K562 (cell line): ENCODE measurements at regions not wholly inside any gene's neighbourhood (a gene's known extent, or its start where the extent isn't known, plus 50 kb on each side); places are given as distances from the start of the nearest gene placed in this dataset.

Source experiments
- ATAC-seq: fragments of 200-7000 bp; cut with Tn5 transposase; 3 replicates; pipeline ENCODE4 v1.9.1; 2020; ENCODE audit warnings: moderate library complexity
- BruUV-seq: library from RNA; stranded (reverse); fragments of 400-500 nt; replicated peaks from 2 replicates; lab custom pipeline; 2021; lab: Mats Ljungman, UMichigan
- CTCF ChIA-PET: fragments of 300-600 bp; formaldehyde crosslinking; extraction: SDS; loops from one replicate; lab custom pipeline; 2021; ENCODE audit warnings: low intra/inter-chr PET ratio; lab: Yijun Ruan, JAX
- POLR2A ChIA-PET: fragments of 300-600, 350-650 bp; sonication (Branson Sonifier 250); formaldehyde crosslinking; extraction: SDS; loops from one replicate; lab custom pipeline; 2021; ENCODE audit warnings: antibody characterized with exemption, inconsistent platforms; lab: Yijun Ruan, JAX
- DNase-seq, 4 experiments: peaks; one replicate each; pipeline versions ENCODE4 v3.0.0 to v3.0.0-alpha.2; 2011 to 2018; ENCODE audit warnings: low spot score in 3 of 4, mixed read lengths in 3 of 4; ENCODE audit errors: extremely low read depth in 1 of 4
- FAIRE-seq: peaks from 2 replicates; lab custom pipeline; 2011; peaks lifted over from hg19 to GRCh38; lab: Jason Lieb, UNC
- H2AFZ ChIP-seq: 2 replicates; pipeline ENCODE4 v1.6.0; 2011; ENCODE audit warnings: low read depth, low read length, control low read depth, inconsistent platforms
- H3K27ac ChIP-seq: fragments of 200-600 bp; 3 replicates; pipeline ENCODE4 v1.8.0; 2011; ENCODE audit warnings: low read depth, mild to moderate bottlenecking, control low read depth, inconsistent platforms, low read length, moderate library complexity, mixed read lengths; ENCODE audit errors: extremely low read depth
- H3K27me3 ChIP-seq, 2 experiments: fragments of 300-600 bp in 1 of 2; 2 replicates in 1 of 2; 3 replicates in 1 of 2; pipeline versions ENCODE4 v1.6.0 to v1.8.0; 2011; ENCODE audit warnings: inconsistent platforms in 2 of 2, low read length in 2 of 2, mild to moderate bottlenecking in 1 of 2, mixed read lengths in 1 of 2, moderate library complexity in 1 of 2; ENCODE audit not compliant: control insufficient read depth in 2 of 2, insufficient read depth in 2 of 2
- H3K36me3 ChIP-seq: fragments of 300-600 bp; 3 replicates; pipeline ENCODE4 v1.8.0; 2011; ENCODE audit warnings: mild to moderate bottlenecking, low read length, inconsistent platforms; ENCODE audit not compliant: control insufficient read depth, insufficient read depth
- H3K4me1 ChIP-seq, 2 experiments: fragments of 200-600 bp in 1 of 2; replicated peaks in 1 of 2; 2 replicates in 1 of 2; 3 replicates in 1 of 2; pipeline versions ENCODE4 v1.5.1 to v1.8.0; 2011; ENCODE audit warnings: inconsistent platforms in 2 of 2, low read length in 2 of 2, mild to moderate bottlenecking in 1 of 2, mixed read lengths in 1 of 2, moderate library complexity in 1 of 2; ENCODE audit not compliant: control insufficient read depth in 2 of 2, insufficient read depth in 2 of 2
- H3K4me2 ChIP-seq: 2 replicates; pipeline ENCODE4 v1.6.1; 2011; ENCODE audit warnings: low read length, control low read depth, inconsistent platforms, mixed read lengths; ENCODE audit not compliant: insufficient read depth
- H3K4me3 ChIP-seq: fragments of 200-600 bp; sonication (generic), shearing (Covaris generic); 2 replicates; pipeline ENCODE4 v1.5.1; 2016; ENCODE audit warnings: control low read depth, inconsistent platforms
- H3K79me2 ChIP-seq: fragments of 200-600 bp; 3 replicates; pipeline ENCODE4 v1.8.0; 2011; ENCODE audit warnings: low read length, inconsistent platforms; ENCODE audit not compliant: control insufficient read depth, insufficient read depth
- H3K9ac ChIP-seq, 2 experiments: 2 replicates each; pipeline versions ENCODE4 v1.6.0 to v1.6.1; 2011; ENCODE audit warnings: low read depth in 2 of 2, low read length in 2 of 2, control low read depth in 1 of 2, inconsistent platforms in 1 of 2, mild to moderate bottlenecking in 1 of 2, mixed read lengths in 1 of 2; ENCODE audit not compliant: insufficient read depth in 1 of 2
- H3K9me1 ChIP-seq: one replicate; pipeline ENCODE4 v1.6.0; 2011; ENCODE audit warnings: inconsistent platforms, mild to moderate bottlenecking, low read length, moderate library complexity; ENCODE audit not compliant: control insufficient read depth, insufficient read depth
- H3K9me3 ChIP-seq: replicated peaks from 2 replicates; pipeline ENCODE4 v1.5.1; 2011; ENCODE audit warnings: low read depth, low read length, inconsistent platforms; ENCODE audit not compliant: control insufficient read depth, insufficient read depth
- H4K20me1 ChIP-seq: replicated peaks from 2 replicates; pipeline ENCODE4 v1.6.1; 2011; ENCODE audit warnings: low read length, inconsistent platforms, mixed read lengths; ENCODE audit not compliant: control insufficient read depth, insufficient read depth
- ARHGAP35 ChIP-seq: fragments of 450-650 bp; IDR thresholded peaks from 2 replicates; pipeline ENCODE4 v1.6.1; 2018; ENCODE audit not compliant: partially characterized antibody
- HDAC8 ChIP-seq: fragments of 450-650 bp; IDR thresholded peaks from 2 replicates; pipeline ENCODE4 v1.6.1; 2016; ENCODE audit warnings: mild to moderate bottlenecking, missing genetic modification characterization, moderate library complexity, missing compliant biosample characterization
- RBBP5 ChIP-seq: fragments of 200-600 bp; sonication (generic); IDR thresholded peaks from 2 replicates; pipeline ENCODE4 v1.6.1; 2012; ENCODE audit warnings: borderline replicate concordance, mild to moderate bottlenecking, low read length, control low read depth, inconsistent platforms; ENCODE audit not compliant: insufficient read depth, poor library complexity, severe bottlenecking
- RBM25 ChIP-seq: fragments of 200-400 bp; formaldehyde crosslinking; IDR thresholded peaks from 2 replicates; pipeline ENCODE4 v1.6.1; 2018; ENCODE audit warnings: low read length, low read depth, moderate library complexity; ENCODE audit not compliant: severe bottlenecking
- SAP30 ChIP-seq: fragments of 200-600 bp; sonication (generic); IDR thresholded peaks from 2 replicates; pipeline ENCODE4 v1.6.1; 2012; ENCODE audit warnings: borderline replicate concordance, low read depth, mild to moderate bottlenecking, moderate library complexity, low read length, control low read depth, inconsistent platforms; ENCODE audit not compliant: insufficient read depth, poor library complexity, severe bottlenecking
- SMAD4 ChIP-seq: fragments of 250-450 bp; sonication (Bioruptor Pico); conservative IDR thresholded peaks from 2 replicates; pipeline ENCODE4 v1.8.0; 2021; ENCODE audit warnings: inconsistent platforms, mild to moderate bottlenecking, moderate library complexity
- TAF7 ChIP-seq: fragments of 450-650 bp; IDR thresholded peaks from 2 replicates; pipeline ENCODE4 v1.6.1; 2016; ENCODE audit warnings: missing genetic modification characterization, missing compliant biosample characterization
- ZNF143 ChIP-seq: sonication (generic); formaldehyde crosslinking; IDR thresholded peaks from 2 replicates; pipeline ENCODE4 v1.9.0; 2022; ENCODE audit warnings: mild to moderate bottlenecking, missing genetic modification reagents
- ZNF717 ChIP-seq: fragments of 250-450 bp; sonication (Bioruptor Pico); IDR thresholded peaks from 2 replicates; pipeline ENCODE4 v1.5.0; 2021
- in situ Hi-C: fragments of 300-500 bp; cut with MboI; formaldehyde crosslinking; loops from 4 replicates; pipeline ENCODE4 v1.15.0; 2018; ENCODE audit warnings: inconsistent platforms, mixed read lengths
- intact Hi-C: fragments of 100-400 bp; cut with micrococcal nuclease; formaldehyde crosslinking; loops from 2 replicates; pipeline ENCODE4 v1.14.2; 2022
- TF ChIP-seq, protein P1 (sequence below): IDR thresholded peaks from 2 replicates; pipeline ENCODE4 v1.6.1; 2014; ENCODE audit warnings: antibody characterized with exemption
- TF ChIP-seq, protein P2 (sequence below): fragments of 250-450 bp; sonication (Bioruptor Pico); IDR thresholded peaks from 2 replicates; pipeline ENCODE4 v1.8.0; 2021; ENCODE audit warnings: borderline replicate concordance, mild to moderate bottlenecking, moderate library complexity; ENCODE audit not compliant: poor library complexity, severe bottlenecking
- TF ChIP-seq, protein P3 (sequence below), 2 experiments: fragments of 200-800 bp in 1 of 2; sonication (Bioruptor generic) in 1 of 2; sonication (generic) in 1 of 2; formaldehyde crosslinking in 1 of 2; IDR thresholded peaks in 1 of 2; conservative IDR thresholded peaks in 1 of 2; 2 replicates each; pipeline versions ENCODE4 v1.5.0 to v1.6.1; 2016 to 2020; ENCODE audit warnings: missing compliant biosample characterization in 1 of 2, missing genetic modification characterization in 1 of 2, missing genetic modification reagents in 1 of 2
- TF ChIP-seq, protein P4 (sequence below): fragments of 250-450 bp; sonication (Bioruptor Pico); IDR thresholded peaks from 2 replicates; pipeline ENCODE4 v1.8.0; 2022; ENCODE audit warnings: inconsistent platforms, mild to moderate bottlenecking, moderate library complexity, borderline replicate concordance

DNA sequence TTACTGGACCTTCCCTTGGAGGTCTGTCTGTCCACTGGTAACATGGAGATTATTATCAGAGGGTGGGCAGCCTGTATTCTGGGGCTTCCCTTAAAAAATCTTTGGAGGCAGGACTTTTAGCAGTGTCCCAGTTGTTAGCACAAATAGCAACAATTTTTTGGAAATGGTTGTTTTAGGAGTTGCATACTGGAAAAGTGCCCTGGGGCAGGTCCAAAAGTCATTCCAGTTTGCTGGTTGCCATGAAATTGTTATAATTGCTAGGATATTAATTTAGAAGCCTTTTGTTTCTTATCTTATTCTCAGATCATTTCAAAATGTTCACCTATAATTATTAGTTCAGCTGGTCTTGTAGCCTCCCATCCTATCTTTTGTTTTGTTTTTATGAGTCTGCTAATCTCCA, 71.0 kb downstream of the PTGS2 start:
- Histone ChIP-seq H3K9ac (no peak overlapping the region), H3K27me3 (no peaks in the 10 kb centered on the region), H3K9me1 (no peaks in the 10 kb centered on the region), H3K79me2 (no peaks in the 10 kb centered on the region), H3K4me3 (no peak overlapping the region), H3K27ac (no peak overlapping the region), H3K4me1 (no peaks in the 10 kb centered on the region), H3K36me3 (no peaks in the 10 kb centered on the region), H4K20me1 (no peaks in the 10 kb centered on the region), H3K4me2 (no peak overlapping the region), H2AFZ (no peak overlapping the region), H3K9me3 (no peaks in the 10 kb centered on the region; the same call in none of the 2 replicates)
- no TSS peak for BruUV-seq
- in situ Hi-C loops, result no loop called here
- intact Hi-C loops, result no loop called here
- no peak for ATAC-seq
- ChIA-PET POLR2A (no interaction called here), CTCF (no interaction called here)
- TF ChIP-seq, protein P1, sequence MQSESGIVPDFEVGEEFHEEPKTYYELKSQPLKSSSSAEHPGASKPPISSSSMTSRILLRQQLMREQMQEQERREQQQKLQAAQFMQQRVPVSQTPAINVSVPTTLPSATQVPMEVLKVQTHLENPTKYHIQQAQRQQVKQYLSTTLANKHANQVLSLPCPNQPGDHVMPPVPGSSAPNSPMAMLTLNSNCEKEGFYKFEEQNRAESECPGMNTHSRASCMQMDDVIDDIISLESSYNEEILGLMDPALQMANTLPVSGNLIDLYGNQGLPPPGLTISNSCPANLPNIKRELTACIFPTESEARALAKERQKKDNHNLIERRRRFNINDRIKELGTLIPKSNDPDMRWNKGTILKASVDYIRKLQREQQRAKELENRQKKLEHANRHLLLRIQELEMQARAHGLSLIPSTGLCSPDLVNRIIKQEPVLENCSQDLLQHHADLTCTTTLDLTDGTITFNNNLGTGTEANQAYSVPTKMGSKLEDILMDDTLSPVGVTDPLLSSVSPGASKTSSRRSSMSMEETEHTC, result no peak
- TF ChIP-seq, protein P2, sequence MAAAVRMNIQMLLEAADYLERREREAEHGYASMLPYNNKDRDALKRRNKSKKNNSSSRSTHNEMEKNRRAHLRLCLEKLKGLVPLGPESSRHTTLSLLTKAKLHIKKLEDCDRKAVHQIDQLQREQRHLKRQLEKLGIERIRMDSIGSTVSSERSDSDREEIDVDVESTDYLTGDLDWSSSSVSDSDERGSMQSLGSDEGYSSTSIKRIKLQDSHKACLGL, result no peak
- TF ChIP-seq TAF7 (tag) (no peak), ZNF717 (CRISPR knock-in tag) (no peak), SAP30 (no peak), ZNF143 (CRISPR knock-in tag) (no peak), ARHGAP35 (no peak), HDAC8 (no peak), RBM25 (no peak), RBBP5 (no peak), SMAD4 (CRISPR knock-in tag) (no peak)
- TF ChIP-seq, protein P3, sequence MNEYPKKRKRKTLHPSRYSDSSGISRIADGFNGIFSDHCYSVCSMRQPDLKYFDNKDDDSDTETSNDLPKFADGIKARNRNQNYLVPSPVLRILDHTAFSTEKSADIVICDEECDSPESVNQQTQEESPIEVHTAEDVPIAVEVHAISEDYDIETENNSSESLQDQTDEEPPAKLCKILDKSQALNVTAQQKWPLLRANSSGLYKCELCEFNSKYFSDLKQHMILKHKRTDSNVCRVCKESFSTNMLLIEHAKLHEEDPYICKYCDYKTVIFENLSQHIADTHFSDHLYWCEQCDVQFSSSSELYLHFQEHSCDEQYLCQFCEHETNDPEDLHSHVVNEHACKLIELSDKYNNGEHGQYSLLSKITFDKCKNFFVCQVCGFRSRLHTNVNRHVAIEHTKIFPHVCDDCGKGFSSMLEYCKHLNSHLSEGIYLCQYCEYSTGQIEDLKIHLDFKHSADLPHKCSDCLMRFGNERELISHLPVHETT (CRISPR knock-in tag; conservative IDR thresholded peaks at IDR 0.05 in 1 of 2, IDR thresholded peaks at IDR 0.05 in 1 of 2), result no peak
- TF ChIP-seq, protein P4, sequence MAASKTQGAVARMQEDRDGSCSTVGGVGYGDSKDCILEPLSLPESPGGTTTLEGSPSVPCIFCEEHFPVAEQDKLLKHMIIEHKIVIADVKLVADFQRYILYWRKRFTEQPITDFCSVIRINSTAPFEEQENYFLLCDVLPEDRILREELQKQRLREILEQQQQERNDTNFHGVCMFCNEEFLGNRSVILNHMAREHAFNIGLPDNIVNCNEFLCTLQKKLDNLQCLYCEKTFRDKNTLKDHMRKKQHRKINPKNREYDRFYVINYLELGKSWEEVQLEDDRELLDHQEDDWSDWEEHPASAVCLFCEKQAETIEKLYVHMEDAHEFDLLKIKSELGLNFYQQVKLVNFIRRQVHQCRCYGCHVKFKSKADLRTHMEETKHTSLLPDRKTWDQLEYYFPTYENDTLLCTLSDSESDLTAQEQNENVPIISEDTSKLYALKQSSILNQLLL (CRISPR knock-in tag), result no peak
- FAIRE-seq, result no peak
- no peak for DNase-seq
